ENCODE measurements at regions not wholly inside any gene's neighbourhood (a gene's known extent, or its start where the extent isn't known, plus 50 kb on each side); places are given as distances from the start of the nearest gene placed in this dataset.

DNA sequence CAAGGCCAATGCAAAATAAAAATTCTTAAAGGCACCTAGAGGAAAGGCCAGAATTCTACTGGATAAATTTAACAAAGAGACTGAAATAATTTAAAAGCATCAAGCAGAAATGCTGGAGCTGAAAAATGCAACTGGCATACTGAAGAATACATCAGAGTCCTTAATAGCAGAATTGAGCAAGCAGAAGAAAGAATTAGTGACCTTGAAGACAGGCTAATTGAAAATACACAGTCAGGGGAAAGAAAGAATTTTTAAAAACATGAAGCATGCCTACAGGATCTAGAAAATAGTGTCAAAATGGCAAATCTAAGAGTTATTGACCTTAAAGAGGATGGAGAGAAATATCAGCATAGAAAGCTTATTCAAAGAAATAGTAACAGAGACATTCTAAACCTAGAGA, 371.7 kb downstream of the KLHL13 start:
- no peak for DNase-seq (ENCODE audit: low read depth in 1 of 2, low spot score in 1 of 2)
- Histone ChIP-seq H3K27ac (replicated peaks) (no peak overlapping the region), H3K27me3 (ENCODE audit: insufficient read depth, poor library complexity, severe bottlenecking) (no peaks in the 10 kb centered on the region), H3K4me3 (replicated peaks; ENCODE audit: insufficient read depth, low read length) (no peak overlapping the region)
- TF ChIP-seq GABPA (IDR thresholded peaks at IDR 0.05; ENCODE audit: low read depth): no peak
- no peak for TF ChIP-seq CTCF (IDR thresholded peaks at IDR 0.05; ENCODE audit: insufficient read depth, low read length)
- no peak for TF ChIP-seq REST (IDR thresholded peaks at IDR 0.05; ENCODE audit: insufficient replicate concordance, low read depth)
- no peak for TF ChIP-seq SPI1 (IDR thresholded peaks at IDR 0.05; ENCODE audit: borderline replicate concordance, low read depth)
- no peak for TF ChIP-seq POLR2AphosphoS5 (IDR thresholded peaks at IDR 0.05; ENCODE audit: low read depth)

DNA sequence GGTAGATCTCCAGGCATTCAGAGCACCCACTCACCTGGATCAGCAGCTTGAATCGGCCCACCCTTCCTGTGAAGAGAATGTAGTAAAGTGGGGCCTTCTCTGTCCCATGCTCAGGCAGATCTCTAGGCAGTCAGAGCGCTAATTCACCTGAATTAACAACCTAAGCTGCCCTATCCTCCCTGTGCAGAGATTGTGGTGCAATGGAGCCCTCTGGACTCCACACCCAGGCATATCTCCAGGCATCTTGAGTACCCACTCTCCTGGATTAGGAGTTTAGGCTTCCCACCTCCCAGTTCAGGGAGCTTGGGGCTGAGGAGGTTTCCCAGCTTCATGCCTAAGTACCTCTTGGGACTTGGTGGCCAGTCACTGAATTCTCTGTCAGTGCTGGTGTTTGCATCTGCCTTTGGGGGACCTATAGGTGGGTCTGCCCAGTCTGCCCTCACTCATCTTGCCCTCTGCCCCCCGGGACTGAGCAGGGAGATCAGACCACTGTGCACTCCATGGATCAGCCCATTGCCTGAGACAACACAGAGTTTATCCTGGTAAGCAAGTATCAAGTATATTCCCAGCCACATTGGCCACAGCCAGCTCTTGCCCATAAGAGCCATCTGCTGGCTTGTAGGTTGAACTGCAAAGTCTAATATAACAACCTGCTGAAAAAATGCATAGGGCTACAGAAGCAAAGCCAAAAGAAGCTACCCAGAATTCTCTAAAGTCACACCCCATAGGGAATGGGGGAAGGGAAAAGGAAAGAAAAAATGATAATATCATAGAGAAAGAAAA, 372.9 kb downstream of the KLHL13 start:
- H3K4me3 ChIP-seq (replicated peaks; ENCODE audit: insufficient read depth, low read length): no peak overlapping the region
- H3K27me3 ChIP-seq (ENCODE audit: insufficient read depth, poor library complexity, severe bottlenecking): no peaks in the 10 kb centered on the region
- TF ChIP-seq SPI1 (IDR thresholded peaks at IDR 0.05; ENCODE audit: borderline replicate concordance, low read depth) (no peak), REST (IDR thresholded peaks at IDR 0.05; ENCODE audit: insufficient replicate concordance, low read depth) (no peak), POLR2AphosphoS5 (IDR thresholded peaks at IDR 0.05; ENCODE audit: low read depth) (no peak), GABPA (IDR thresholded peaks at IDR 0.05; ENCODE audit: low read depth) (no peak), CTCF (IDR thresholded peaks at IDR 0.05; ENCODE audit: insufficient read depth, low read length) (no peak)
- peak in 1 of 2 experiments; percentile 3 for DNase-seq (ENCODE audit: low read depth in 1 of 2, low spot score in 1 of 2)
- H3K27ac ChIP-seq (replicated peaks): no peak overlapping the region

DNA sequence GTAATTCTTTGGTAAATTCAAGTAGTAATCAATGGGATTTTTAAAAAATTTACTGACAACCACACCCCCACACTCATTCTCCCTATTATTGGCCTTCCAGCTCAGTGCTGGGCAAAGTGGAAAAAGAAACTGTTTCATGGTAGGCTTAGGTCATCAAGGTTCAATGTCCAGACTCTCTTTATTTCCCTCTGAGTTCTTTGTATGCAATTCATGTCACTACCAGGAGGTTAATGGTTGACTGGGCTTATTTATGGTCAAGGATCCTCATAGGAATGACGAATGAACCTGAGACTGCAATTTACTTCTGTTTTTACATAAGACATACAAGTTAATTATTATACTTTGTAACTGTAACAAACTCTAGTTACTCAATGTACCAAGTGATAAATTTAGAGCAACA, 403.2 kb downstream of the KLHL13 start:
- TF ChIP-seq POLR2AphosphoS5 (IDR thresholded peaks at IDR 0.05; ENCODE audit: low read depth) (no peak), CTCF (IDR thresholded peaks at IDR 0.05; ENCODE audit: insufficient read depth, low read length) (no peak), REST (IDR thresholded peaks at IDR 0.05; ENCODE audit: insufficient replicate concordance, low read depth) (no peak), SPI1 (IDR thresholded peaks at IDR 0.05; ENCODE audit: borderline replicate concordance, low read depth) (no peak), GABPA (IDR thresholded peaks at IDR 0.05; ENCODE audit: low read depth) (no peak)
- Histone ChIP-seq H3K27ac (replicated peaks) (no peak overlapping the region), H3K27me3 (ENCODE audit: insufficient read depth, poor library complexity, severe bottlenecking) (no peaks in the 10 kb centered on the region), H3K4me3 (replicated peaks; ENCODE audit: insufficient read depth, low read length) (no peak overlapping the region)
- DNase-seq (ENCODE audit: low read depth in 1 of 2, low spot score in 1 of 2): no peak

Data from HL-60 (cell line).